ENCODE measurements at regions not wholly inside any gene's neighbourhood (a gene's known extent, or its start where the extent isn't known, plus 50 kb on each side); places are given as distances from the start of the nearest gene placed in this dataset.
"Not testable (repeated sequence)": the region's sequence is repeated elsewhere in the genome, so short reads cannot be mapped to it uniquely, and the experiment has no call there.

DNA sequence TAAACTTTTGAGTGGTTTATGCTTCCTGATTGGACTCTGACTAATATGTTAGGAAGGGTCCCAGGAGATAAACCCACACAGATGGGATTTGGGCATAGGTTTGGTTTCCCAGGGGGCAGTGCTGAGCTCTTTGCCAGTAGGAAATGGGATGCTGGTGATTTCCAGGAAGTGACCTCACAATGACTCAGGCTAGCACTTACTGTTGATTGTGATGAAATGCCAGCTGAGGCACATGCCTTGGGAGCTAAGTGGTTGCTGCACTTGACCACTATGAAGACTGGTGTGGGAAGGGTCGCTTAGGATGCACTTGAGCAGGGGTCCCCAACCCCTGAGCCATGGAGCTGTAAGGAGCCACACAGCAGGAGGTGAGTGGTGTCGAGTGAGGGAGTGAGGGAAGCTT is 55.5 kb upstream of the METTL14 start:
- not testable (repeated sequence) for H3K4me3 ChIP-seq (ENCODE audit: control insufficient read depth, low read depth, low read length); DNase-seq (ENCODE audit: low read depth)
- peak; percentile 4 for TF ChIP-seq CTCF (IDR thresholded peaks at IDR 0.05; ENCODE audit: control insufficient read depth, insufficient read depth, low read depth, low read length, missing control alignments)

- not testable (repeated sequence) for DNase-seq (ENCODE audit: low read depth); H3K4me3 ChIP-seq (ENCODE audit: control insufficient read depth, low read depth, low read length)
These were observed 54.3 kb upstream of the METTL14 start for GRCh38 chr4:118630897-118631296.

- not testable (repeated sequence) for H3K4me3 ChIP-seq (ENCODE audit: control insufficient read depth, low read depth, low read length); DNase-seq (ENCODE audit: low read depth)
These were observed 53.7 kb upstream of the METTL14 start for GRCh38 chr4:118631321-118632050.

- not testable (repeated sequence) for H3K4me3 ChIP-seq (ENCODE audit: control insufficient read depth, low read depth, low read length); DNase-seq (ENCODE audit: low read depth)
These were observed 51.7 kb upstream of the METTL14 start for GRCh38 chr4:118633476-118633875.

DNA sequence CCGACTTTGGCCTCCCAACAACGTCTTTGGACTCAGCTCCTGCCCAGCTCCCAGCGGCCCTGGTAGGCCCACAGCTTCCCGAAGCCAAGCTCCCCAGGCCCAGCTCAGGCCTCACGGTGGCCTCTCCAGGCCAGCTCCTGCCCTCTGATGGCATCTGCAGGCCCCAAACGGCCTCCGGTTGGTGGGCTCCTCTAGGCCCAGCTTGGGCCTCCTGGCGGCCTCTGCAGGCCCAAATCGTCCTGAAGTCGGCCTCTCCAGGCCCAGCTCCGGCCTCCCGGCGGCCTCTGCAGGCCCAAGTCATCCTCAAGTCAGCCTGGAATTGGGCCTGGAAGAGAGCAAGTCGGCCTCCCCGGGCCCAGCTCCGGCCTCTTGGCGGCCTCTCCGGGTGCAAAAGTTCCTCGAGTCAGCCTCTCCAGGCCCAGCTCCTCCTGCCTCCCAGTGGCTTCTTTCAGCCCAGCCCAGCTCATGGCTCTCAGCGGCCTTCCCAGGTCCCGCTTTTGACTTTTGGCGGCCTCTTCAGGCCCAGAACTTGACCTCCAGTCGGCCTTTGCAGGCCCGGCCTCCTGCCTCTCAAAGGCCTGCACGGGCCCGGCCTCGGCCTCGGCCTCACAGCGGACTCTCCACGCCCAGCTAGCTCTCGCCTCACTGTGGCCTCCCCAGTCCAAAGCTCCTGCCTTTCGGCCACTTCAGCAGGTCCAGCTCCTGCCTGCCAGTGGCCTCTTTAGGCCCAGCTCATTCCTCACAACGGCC is 50.9 kb upstream of the METTL14 start:
- DNase-seq (ENCODE audit: low read depth); H3K4me3 ChIP-seq (ENCODE audit: control insufficient read depth, low read depth, low read length): not testable (repeated sequence)

Data from AG09309 (cell line).